Prostate gland (tissue), 2 donors: ENCODE measurements at regions not wholly inside any gene's neighbourhood (a gene's known extent, or its start where the extent isn't known, plus 50 kb on each side); places are given as distances from the start of the nearest gene placed in this dataset.
A peak's percentile ranks its signal among the peaks of the same experiment; 100 is the strongest.

Experiments used
- DNase-seq: peaks from one replicate; pipeline ENCODE4 v3.0.0-alpha.2; 2019; ENCODE audit warnings: low spot score
- H3K27ac ChIP-seq, 2 donors: fragments of 200-600 bp; sonication (generic); 2 replicates each; pipeline ENCODE4 v1.5.1; 2017 to 2019
- H3K27me3 ChIP-seq: fragments of 200-600 bp; sonication (generic); replicated peaks from 2 replicates; pipeline ENCODE4 v1.5.1; 2019; ENCODE audit not compliant: insufficient read depth
- H3K36me3 ChIP-seq, 2 donors: fragments of 200-600 bp; sonication (generic); 1 replicate in 1 of 2; 2 replicates in 1 of 2; pipeline versions ENCODE4 v1.5.1 to v1.8.1; 2017 to 2019
- H3K4me1 ChIP-seq: fragments of 200-600 bp; sonication (generic); replicated peaks from 2 replicates; pipeline ENCODE4 v1.5.1; 2019
- H3K4me3 ChIP-seq, 2 donors: fragments of 200-600 bp; sonication (generic); 2 replicates each; pipeline ENCODE4 v1.5.1; 2017 to 2019
- H3K9me3 ChIP-seq: fragments of 200-600 bp; sonication (generic); 2 replicates; pipeline ENCODE4 v1.5.1; 2017
- POLR2A ChIP-seq: fragments of 450-650 bp; IDR thresholded peaks from one replicate; pipeline ENCODE4 v1.6.1; 2016; ENCODE audit warnings: antibody characterized with exemption, mild to moderate bottlenecking
- POLR2AphosphoS5 ChIP-seq: sonication (generic); formaldehyde crosslinking; IDR thresholded peaks from one replicate; pipeline ENCODE4 v1.6.1; 2017; ENCODE audit warnings: antibody characterized with exemption
- WGBS: methylation state at CpG from one replicate; pipeline ENCODE4 v1.1.5; 2018; 5-methylcytosine and 5-hydroxymethylcytosine counted together
- intact Hi-C: fragments of 100-400 bp; cut with DNase I; formaldehyde crosslinking; loops from one replicate; pipeline ENCODE4 v1.14.2; 2022
- TF ChIP-seq, protein P1 (sequence below), 4 experiments: fragments of 200-600 bp in 2 of 4; fragments of 450-650 bp in 2 of 4; sonication (generic) in 2 of 4; IDR thresholded peaks; 1 replicate in 3 of 4; 2 replicates in 1 of 4; pipeline ENCODE4 v1.5.1; 2016 to 2019; ENCODE audit warnings: antibody characterized with exemption in 4 of 4, mild to moderate bottlenecking in 2 of 4, moderate library complexity in 2 of 4

- intact Hi-C loops = no loop called here
- peak; percentile 0 for DNase-seq
- no peaks in the 10 kb centered on the region for H3K4me1 ChIP-seq
- H3K27ac ChIP-seq = no peak overlapping the region
- H3K4me3 ChIP-seq = no peak overlapping the region
- no peak for TF ChIP-seq POLR2A
- TF ChIP-seq POLR2AphosphoS5 = no peak
- TF ChIP-seq, protein P1, sequence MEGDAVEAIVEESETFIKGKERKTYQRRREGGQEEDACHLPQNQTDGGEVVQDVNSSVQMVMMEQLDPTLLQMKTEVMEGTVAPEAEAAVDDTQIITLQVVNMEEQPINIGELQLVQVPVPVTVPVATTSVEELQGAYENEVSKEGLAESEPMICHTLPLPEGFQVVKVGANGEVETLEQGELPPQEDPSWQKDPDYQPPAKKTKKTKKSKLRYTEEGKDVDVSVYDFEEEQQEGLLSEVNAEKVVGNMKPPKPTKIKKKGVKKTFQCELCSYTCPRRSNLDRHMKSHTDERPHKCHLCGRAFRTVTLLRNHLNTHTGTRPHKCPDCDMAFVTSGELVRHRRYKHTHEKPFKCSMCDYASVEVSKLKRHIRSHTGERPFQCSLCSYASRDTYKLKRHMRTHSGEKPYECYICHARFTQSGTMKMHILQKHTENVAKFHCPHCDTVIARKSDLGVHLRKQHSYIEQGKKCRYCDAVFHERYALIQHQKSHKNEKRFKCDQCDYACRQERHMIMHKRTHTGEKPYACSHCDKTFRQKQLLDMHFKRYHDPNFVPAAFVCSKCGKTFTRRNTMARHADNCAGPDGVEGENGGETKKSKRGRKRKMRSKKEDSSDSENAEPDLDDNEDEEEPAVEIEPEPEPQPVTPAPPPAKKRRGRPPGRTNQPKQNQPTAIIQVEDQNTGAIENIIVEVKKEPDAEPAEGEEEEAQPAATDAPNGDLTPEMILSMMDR (IDR thresholded peaks at IDR 0.05) = no peak
- no peaks in the 10 kb centered on the region for H3K36me3 ChIP-seq
- no peaks in the 10 kb centered on the region for H3K9me3 ChIP-seq
- WGBS = 96% methylated on average over 8 of the region's 8 CpGs
- no peaks in the 10 kb centered on the region for H3K27me3 ChIP-seq
Measured at GRCh38 chr1:234697741-234698140, 87.8 kb upstream of the IRF2BP2 start.

DNA sequence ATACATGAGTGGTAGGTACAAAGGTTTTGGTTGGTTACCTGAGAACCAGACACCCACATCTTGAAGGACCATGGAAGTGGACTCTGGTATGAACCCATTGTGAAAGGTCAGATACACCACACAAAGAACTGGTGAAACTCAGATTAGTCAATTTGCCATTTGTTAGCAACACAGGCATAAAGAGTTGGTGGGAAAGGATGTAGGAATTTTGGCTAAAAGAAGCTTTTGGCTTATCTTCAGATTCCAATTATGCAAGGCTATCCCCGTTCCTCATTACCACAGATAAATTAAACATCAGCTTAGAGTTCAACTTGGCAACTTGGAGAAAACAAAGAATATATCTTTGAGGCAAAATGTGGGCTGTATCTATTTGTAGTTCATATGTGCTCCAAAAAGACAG, 87.0 kb upstream of the IRF2BP2 start:
- no peaks in the 10 kb centered on the region for H3K9me3 ChIP-seq
- TF ChIP-seq POLR2A = no peak
- TF ChIP-seq, protein P1 (IDR thresholded peaks at IDR 0.05) = no peak
- TF ChIP-seq POLR2AphosphoS5 = no peak
- H3K4me3 ChIP-seq = no peak overlapping the region
- WGBS = 35% methylated on average over 1 of the region's 1 CpG
- H3K27me3 ChIP-seq = no peaks in the 10 kb centered on the region
- intact Hi-C loops = no loop called here
- no peak for DNase-seq
- H3K4me1 ChIP-seq = no peaks in the 10 kb centered on the region
- H3K36me3 ChIP-seq = no peaks in the 10 kb centered on the region
- no peak overlapping the region for H3K27ac ChIP-seq

DNA sequence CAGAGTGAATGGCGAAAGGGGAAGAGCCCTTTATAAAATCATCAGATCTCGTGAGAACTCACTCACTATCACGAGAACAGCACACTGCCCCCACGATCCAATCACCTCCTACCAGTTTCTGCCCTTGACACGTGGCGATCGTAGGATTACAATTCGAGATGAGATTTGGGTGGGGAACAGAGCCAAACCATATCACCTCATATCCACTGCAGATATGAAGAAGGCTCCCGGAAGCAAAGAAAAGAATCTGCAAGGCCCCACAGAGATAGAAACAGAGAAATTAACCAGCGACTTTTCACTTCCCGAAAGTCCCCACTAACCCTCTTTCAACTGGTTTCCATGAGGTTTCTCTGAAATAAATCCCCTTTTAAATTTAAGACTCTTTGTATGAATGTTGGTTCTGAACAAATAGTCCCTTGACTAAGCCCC, 86.2 kb upstream of the IRF2BP2 start:
- TF ChIP-seq POLR2A (no peak), POLR2AphosphoS5 (no peak)
- TF ChIP-seq, protein P1 (IDR thresholded peaks at IDR 0.05) = no peak
- no peak overlapping the region for H3K4me3 ChIP-seq
- H3K36me3 ChIP-seq = no peaks in the 10 kb centered on the region
- no peaks in the 10 kb centered on the region for H3K9me3 ChIP-seq
- 82% methylated on average over 11 of the region's 11 CpGs for WGBS
- no peak for DNase-seq
- H3K27me3 ChIP-seq = no peaks in the 10 kb centered on the region
- intact Hi-C loops = no loop called here
- H3K4me1 ChIP-seq = no peaks in the 10 kb centered on the region
- H3K27ac ChIP-seq = no peak overlapping the region

- H3K36me3 ChIP-seq = no peaks in the 10 kb centered on the region
- no peaks in the 10 kb centered on the region for H3K27me3 ChIP-seq
- 50% methylated on average over 2 of the region's 2 CpGs for WGBS
- no peak overlapping the region for H3K4me3 ChIP-seq
- intact Hi-C loops = no loop called here
- H3K9me3 ChIP-seq = no peaks in the 10 kb centered on the region
- H3K4me1 ChIP-seq = no peaks in the 10 kb centered on the region
- TF ChIP-seq POLR2A (no peak), POLR2AphosphoS5 (no peak)
- TF ChIP-seq, protein P1 (IDR thresholded peaks at IDR 0.05) = no peak
- H3K27ac ChIP-seq = no peak overlapping the region
- DNase-seq = no peak
Measured at GRCh38 chr1:234694661-234695060, 84.7 kb upstream of the IRF2BP2 start.

GRCh38 chr1:234692966-234693580, 83.1 kb upstream of the IRF2BP2 start:
- H3K27ac ChIP-seq = no peak overlapping the region
- intact Hi-C loops = no loop called here
- no peak overlapping the region for H3K4me3 ChIP-seq
- TF ChIP-seq, protein P1 (IDR thresholded peaks at IDR 0.05) = no peak
- no peak for TF ChIP-seq POLR2A
- TF ChIP-seq POLR2AphosphoS5 = no peak
- DNase-seq = no peak
- H3K36me3 ChIP-seq = no peaks in the 10 kb centered on the region
- H3K4me1 ChIP-seq = no peaks in the 10 kb centered on the region
- WGBS = 65% methylated on average over 4 of the region's 4 CpGs
- H3K9me3 ChIP-seq = no peaks in the 10 kb centered on the region
- no peaks in the 10 kb centered on the region for H3K27me3 ChIP-seq
